H4 (cell line): ENCODE measurements at regions not wholly inside any gene's neighbourhood (a gene's known extent, or its start where the extent isn't known, plus 50 kb on each side); places are given as distances from the start of the nearest gene placed in this dataset.

ENCODE experiments used
- DNase-seq: peaks from one replicate; pipeline ENCODE4 v3.0.0-alpha.2; 2015; ENCODE audit warnings: low spot score

DNA sequence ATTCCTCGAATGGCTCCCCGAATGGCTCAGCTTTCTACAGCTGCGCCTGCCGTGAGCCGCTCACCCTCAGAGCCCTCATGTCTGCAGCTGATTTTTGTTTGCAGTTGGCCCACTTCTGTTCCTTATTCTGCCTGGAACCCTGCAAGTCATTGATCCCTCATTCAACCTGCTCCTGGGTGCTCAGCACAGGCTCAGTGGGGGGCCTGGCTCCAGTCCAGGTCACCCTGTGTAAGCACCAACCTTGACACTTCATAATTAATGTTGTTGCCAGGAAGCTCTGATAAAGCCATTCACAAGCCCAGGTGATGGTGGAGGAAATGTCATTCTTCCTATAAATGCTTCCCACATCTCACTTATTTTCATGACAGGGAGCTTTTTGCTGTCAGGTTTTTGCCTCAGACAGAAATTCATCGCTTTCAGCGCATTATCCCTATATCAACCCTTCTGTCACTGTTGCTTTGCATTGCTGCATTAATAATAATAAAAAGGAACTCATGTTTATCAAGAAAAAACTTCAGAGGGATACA is 85.7 kb downstream of the F11 start:
- no peak for DNase-seq

DNA sequence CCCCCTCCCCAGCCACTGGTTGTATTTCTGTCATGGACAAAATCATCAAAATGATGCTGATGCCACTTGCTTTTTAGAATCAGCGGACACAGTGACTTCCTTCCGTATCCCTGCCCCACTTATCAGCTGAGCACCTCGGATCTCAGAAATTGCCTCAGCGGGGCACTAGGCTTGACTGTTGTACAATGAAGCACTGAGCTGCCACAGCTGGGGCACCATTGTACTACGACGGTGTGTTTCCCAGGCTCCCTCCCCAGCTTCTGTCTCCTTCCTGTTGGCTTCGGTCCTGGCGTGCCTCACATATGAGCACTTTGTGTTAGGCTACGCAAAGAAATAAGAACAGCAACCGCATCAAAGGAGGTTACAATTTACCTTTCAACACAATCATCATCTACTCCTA is 82.4 kb downstream of the F11 start:
- no peak for DNase-seq

DNA sequence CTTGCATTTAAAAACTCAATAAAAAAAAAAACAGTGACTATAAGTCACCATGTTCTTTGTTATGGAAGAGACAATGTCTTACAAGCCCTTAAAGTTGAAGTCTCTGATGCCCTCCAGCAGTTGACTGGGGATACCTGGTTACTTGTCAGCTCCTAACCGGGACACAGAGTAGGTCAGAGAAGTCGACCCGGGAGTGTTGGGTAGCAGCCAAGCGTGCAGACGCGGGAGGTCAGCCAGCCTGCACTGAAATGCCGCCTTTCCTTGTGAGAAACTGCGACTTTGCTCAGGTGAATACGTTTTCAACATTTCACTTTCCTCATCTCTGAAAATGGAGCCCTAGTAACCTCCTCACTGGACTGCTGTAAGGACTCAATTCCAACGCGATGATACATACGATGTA is 81.8 kb downstream of the F11 start:
- no peak for DNase-seq

DNA sequence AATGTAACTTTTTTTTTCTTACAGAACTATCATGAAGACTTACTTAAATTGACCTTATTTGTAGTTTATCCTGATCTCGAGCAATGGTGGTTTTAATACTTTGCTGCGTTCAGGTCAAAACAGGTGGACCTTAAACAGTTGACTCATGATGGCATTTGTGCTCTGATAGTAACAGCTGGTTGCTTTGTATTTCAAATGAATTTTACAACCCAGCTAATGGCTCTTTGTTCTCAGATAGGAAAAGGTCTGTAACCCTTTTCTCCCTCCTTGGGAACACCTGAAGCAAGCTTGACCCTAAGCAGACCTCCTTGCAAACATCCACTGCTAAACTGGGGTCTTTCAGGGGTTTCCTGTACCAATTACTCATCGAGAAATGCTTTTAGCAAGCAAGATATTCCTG is 79.2 kb downstream of the F11 start:
- no peak for DNase-seq

DNA sequence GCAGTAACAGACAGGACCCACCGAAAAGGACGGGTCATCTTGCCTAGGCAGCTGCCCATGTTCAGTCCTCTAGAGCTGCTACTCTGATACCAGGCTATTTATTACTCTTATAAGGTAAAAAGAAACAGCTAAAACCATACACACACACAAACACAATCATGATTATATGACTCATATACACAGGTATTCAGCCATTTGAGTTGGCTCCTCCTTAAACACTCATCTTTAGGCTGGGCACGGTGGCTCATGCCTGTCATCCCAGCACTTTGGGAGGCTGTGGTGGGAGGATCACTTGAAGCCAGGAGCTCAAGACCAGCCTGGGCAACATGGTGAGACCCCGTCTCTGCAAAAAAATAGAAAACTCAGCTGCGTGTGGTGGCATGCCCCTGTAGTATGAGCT is 76.6 kb downstream of the F11 start:
- peak; percentile 39 for DNase-seq

DNA sequence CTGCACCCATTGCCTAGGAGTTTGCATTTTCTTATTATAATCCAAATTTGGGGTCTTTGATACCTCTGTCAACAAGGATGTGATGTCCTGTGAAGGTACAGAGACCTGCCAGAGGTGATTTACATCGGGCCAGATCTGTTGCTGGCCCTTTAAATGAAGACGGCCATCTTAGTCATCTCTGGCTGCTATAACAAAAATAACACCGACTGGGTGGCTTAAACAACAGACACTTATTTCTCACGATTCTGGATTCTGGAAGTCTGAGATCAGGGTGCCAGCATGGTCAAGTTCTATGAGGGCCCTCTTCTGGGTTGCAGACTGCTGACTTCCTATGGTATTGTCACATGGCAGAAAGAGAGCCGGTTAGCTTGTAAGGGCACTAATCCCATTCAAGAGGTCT is 75.7 kb downstream of the F11 start:
- no peak for DNase-seq
